Spleen (tissue), 7 donors: ENCODE measurements at regions not wholly inside any gene's neighbourhood (a gene's known extent, or its start where the extent isn't known, plus 50 kb on each side); places are given as distances from the start of the nearest gene placed in this dataset.
"Not testable (repeated sequence)": the region's sequence is repeated elsewhere in the genome, so short reads cannot be mapped to it uniquely, and the experiment has no call there.

Experiments used
- POLR2A ChIP-seq, 3 donors: fragments of 450-650 bp; IDR thresholded peaks; one replicate each; pipeline ENCODE4 v1.5.1; 2017; ENCODE audit warnings: antibody characterized with exemption in 3 of 3, mild to moderate bottlenecking in 1 of 3
- TF ChIP-seq, protein P1 (sequence below), 11 experiments: fragments of 200-600 bp in 7 of 11; fragments of 450-650 bp in 4 of 11; sonication (generic) in 4 of 11; IDR thresholded peaks in 8 of 11; conservative IDR thresholded peaks in 3 of 11; 1 replicate in 7 of 11; 2 replicates in 4 of 11; pipeline versions ENCODE4 v1.4.0 to v1.8.0; 2016 to 2021; ENCODE audit warnings: antibody characterized with exemption in 11 of 11, inconsistent platforms in 4 of 11, mild to moderate bottlenecking in 1 of 11
- donor health status: DM: no; HTN: no; CAD: no; lungs with moderate emphysema.
- donor health status: DM: no; HTN: no; CAD: no.
- donor health status: DM: no; HTN: no; CAD: no.

- not testable (repeated sequence) for TF ChIP-seq POLR2A (IDR thresholded peaks at IDR 0.05)
- TF ChIP-seq, protein P1, sequence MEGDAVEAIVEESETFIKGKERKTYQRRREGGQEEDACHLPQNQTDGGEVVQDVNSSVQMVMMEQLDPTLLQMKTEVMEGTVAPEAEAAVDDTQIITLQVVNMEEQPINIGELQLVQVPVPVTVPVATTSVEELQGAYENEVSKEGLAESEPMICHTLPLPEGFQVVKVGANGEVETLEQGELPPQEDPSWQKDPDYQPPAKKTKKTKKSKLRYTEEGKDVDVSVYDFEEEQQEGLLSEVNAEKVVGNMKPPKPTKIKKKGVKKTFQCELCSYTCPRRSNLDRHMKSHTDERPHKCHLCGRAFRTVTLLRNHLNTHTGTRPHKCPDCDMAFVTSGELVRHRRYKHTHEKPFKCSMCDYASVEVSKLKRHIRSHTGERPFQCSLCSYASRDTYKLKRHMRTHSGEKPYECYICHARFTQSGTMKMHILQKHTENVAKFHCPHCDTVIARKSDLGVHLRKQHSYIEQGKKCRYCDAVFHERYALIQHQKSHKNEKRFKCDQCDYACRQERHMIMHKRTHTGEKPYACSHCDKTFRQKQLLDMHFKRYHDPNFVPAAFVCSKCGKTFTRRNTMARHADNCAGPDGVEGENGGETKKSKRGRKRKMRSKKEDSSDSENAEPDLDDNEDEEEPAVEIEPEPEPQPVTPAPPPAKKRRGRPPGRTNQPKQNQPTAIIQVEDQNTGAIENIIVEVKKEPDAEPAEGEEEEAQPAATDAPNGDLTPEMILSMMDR (IDR thresholded peaks at IDR 0.05 in 8 of 11, conservative IDR thresholded peaks at IDR 0.05 in 3 of 11): not testable (repeated sequence)
These were observed 213.1 kb downstream of the POTEM start for GRCh38 chr14:19180297-19180696.
